ENCODE measurements at regions not wholly inside any gene's neighbourhood (a gene's known extent, or its start where the extent isn't known, plus 50 kb on each side); places are given as distances from the start of the nearest gene placed in this dataset.
"Not testable (repeated sequence)": the region's sequence is repeated elsewhere in the genome, so short reads cannot be mapped to it uniquely, and the experiment has no call there.

DNA sequence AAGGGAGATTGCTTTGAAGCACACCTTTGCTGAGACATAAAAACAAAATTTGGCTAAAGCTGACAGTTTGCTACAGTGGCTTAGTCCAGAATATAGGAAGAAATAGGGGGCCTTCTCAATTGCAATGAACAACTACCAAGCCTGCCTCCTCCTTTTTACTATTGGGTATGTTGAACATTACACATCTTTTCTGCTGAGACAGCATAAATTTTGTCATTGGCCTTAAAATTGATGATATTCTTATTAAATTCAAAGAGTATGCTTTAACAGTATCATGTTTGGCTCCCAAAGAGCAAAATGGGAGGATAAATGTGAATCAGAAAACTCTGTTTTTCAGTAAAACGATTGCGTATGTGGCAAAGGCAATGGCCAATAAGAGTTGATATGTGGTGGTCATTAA, 721.9 kb upstream of the IGFBP7 start:
- no peak for DNase-seq

DNA sequence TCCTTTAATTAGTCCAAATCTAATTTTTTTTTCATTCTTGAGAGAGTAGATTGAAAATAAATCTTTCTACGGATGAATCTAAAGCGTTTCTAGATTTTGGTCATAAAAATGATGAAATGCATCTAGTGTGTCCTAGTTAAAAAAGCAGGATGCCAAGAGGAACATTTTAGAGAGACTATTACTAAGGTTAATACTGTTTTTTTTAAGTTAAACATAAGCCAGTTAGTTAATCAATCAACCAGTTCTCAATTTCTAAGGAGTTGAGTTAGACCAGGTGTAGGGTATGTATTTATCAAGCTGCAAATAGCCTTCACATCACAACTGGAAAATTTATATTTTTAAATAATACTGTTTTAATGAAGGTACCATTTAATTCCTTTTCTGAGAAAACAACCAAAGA, 679.5 kb upstream of the IGFBP7 start:
- no peak for DNase-seq

DNA sequence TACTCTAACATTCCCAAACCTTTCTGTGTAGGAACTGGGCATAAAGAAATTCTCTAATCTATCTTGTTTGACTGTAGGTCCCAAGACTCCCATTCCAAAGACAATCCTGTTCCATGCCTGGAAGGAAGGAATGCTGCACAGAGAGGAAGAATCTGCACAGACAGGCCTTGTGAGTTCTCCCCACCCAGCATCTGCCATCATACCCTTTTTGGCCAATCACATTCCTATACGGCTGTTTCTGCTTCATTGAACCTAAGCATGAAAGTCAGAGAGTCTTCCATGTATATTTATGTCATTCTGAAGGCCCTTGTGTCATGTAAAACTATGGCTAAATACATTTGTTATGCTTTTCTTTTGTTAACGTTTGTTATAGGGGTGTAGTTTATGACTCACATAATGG, 667.7 kb upstream of the IGFBP7 start:
- no peak for DNase-seq

DNA sequence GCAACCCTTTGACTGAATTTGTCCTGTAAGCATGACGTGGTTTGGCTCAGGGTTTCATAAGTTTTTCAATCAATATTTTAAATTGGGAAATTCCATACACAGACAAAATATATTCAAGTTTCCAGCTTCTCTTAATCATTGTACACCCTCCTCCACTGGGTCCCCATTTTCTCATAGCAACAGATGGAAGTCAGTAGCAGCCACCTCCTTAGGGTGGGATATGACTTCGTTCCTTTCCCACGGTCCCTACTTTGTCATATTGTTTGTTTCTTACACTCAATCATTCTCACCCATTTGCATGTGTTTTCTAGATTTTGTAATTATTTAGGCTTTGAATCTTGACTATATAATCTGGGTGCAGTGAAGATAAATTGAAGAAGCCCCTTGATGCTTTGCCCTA, 664.5 kb upstream of the IGFBP7 start:
- DNase-seq = no peak

DNA sequence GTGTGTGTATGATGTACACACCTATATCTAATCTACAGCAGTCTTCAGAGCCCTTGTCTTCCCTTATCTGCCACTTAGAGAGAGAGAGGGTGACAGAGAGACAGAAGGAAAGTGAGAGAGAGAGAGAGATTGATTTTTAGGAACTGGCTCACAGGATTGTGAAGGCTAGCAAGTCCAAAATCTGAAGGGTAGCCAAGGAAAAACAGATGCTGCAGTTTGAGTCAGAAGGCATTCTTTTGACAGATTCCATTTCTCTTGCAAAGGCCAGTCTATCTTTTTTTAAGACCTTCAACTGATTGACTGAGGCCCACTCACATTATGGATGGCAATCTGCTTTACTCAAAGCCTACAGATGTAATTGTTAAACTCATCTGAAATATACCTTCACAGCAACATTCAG, 664.0 kb upstream of the IGFBP7 start:
- no peak for DNase-seq

DNA sequence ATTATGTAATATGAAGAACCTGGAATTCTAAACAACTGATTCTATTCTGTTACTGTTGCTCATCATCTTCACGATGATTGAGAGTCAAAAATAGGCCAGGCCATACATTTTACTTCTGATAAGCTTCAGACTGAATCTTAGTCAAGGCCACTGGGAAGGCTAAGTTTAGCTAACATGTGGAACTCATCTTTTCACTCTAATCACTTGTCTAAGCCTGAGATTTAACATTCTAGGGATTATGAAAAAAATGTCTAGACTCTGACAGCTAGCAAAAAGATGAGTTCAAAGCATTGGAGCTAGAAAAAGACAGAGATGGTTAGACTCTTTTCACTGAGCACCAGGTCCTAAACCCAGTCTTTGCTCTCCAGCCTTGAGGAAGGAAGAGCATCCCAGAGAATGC, 656.2 kb upstream of the IGFBP7 start:
- no peak for DNase-seq

DNA sequence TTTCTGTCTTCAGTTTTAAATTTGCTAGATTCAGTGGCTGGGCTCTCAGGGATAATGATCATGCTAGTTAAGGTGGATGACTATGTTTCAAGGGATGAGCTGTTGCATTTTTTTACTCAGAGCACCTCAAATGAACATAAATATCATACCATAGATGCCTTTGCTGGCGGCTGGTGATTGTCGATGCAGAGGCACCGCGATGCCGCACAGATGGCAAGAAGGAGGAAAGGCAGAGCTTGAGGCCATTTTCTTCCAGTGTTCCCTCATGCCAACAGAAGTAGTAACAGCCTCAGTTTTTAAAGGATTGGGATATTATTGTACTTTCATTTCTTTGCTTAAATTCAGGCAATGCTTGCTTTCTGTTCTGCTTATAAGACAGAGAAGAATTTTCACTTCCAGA, 654.7 kb upstream of the IGFBP7 start:
- no peak for DNase-seq

DNA sequence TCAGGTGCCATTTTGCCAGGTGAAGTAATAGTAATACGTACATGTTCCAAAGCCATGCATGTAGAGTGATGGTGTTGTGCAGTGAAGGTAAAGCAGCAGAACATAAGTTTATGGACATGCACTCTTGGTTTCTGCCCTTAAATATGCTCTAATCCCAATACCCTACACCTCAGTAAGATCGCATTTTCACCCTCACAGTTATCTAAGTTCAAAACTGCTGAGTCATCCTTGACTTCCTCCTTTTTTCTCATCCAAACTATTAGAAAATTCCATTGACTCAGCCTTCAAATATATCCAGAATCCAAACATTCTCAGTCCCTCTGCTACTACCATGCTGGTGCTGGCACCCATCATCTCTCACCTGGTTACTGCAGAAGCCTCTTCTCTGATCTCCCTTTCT, 652.9 kb upstream of the IGFBP7 start:
- no peak for DNase-seq

DNA sequence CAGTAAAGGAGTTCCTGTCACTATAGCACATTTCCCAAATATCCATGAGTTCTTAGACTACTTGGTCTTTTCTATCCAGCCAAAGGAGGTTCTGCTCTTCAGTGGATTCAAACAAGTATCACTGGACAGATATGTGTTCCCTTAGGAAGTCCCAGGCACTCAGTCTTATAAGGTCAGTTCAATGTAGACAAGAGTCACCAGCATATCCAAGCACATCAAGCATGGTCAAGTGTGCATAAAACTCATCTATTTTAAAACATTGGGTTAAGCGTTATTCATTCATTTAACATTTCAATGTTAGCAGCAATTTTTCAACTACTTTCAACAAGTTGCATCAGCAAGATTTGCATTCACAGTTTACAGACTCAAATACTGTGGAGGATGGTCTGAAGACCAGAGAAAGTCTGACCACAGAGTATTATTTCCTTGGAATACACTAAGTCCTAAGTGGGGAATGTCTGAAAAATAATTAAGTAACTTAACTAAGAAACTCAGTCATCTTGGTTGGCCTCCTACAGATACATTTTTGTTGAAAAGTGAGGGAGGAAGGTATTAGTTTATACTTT, 630.5 kb upstream of the IGFBP7 start:
- DNase-seq = no peak

DNA sequence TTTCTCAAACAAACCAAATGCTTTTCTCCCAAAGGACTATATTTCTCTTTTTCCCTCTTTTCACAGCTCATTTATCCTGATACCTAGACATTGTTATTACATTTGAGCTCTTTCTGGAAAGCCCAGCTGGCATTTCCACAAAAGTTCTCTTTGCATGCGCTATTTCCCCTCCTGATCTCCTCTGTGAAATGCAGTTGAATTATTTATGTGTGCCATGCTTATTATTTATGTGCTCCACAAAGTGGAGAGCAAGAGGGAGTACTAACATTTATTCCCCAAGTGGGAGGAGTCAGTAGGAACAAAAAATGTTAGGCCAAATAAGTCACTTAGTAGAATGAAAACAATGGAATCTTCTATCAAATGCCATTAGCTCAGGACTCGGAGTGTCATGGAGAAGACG, 626.6 kb upstream of the IGFBP7 start:
- DNase-seq = no peak

DNA sequence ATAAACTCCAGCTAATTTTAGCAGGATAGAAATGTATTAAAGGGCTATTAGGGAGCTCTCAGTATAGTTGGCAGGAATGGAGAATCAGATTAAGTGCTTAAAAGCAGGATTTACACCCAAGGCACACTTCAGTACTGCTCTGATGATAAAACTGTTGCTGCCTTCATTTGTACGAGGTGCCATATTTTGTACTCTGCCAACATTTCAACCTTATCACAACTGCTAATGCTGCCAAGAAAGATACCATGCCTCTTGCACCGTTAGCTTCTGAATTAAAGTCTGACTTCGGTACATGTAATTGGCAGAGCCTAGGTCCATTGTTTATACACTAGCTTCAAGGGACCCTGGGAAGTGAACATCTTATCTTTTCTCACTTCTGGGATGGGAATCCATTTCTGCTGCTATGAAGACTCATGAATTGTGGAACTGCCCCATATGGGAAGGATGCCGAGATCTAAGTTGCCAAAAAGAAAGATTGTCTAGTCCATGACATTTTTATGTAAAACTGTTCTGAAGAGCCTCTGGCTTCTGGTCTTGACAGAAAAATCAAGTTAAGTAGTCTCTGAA, 624.0 kb upstream of the IGFBP7 start:
- DNase-seq = no peak

DNA sequence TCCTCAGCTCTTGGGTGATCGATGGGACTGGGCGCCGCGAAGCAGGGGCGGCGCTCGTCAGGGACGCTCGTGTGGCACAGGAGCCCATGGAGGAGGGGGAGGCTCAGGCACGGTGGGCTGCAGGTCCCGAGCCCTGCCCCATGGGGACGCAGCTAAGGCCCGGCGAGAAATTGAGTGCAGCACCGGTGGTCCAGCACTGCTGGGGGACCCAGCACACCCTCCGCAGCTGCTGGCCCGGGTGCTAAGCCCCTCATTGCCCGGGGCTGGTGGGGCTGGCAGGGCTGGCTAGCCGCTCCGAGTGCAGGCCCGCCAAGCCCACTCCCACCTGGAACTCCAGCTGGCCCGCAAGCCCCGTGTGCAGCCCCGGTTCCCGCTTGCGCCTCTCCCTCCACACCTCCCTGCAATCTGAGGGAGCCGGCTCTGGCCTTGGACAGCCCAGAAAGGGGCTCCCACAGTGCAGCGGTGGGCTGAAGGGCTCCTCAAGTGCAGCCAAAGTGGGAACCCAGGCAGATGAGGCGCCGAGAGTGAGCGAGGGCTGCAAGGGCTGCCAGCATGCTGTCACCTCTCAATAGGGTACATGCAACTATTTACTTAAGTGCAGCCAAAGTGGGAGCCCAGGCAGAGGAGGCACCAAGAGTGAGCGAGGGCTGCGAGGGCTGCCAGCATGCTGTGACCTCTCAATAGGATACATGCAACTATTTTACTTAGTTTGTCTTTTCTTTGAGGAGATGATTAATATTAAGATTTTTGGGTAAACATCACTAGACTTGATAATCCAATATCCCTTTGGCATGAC, 619.8 kb upstream of the IGFBP7 start:
- not testable (repeated sequence) for DNase-seq

DNA sequence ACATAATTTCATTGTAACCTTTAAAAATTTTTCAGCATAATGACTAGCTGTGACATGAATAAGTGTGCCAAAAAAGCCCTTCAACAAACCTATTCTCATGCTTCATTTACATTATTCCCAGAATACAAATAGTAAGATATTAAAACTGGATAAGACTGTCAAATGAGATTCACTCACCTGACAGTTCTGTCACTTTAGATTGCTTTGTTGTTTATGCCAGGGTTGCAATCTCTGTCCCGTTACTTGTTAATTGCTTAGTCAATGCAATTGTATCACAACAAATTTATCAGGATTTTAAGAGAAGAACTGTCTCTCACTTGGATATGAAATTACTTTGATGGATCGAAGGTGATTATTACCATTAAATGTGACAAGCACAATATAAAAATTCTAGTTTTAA, 616.0 kb upstream of the IGFBP7 start:
- DNase-seq = no peak

DNA sequence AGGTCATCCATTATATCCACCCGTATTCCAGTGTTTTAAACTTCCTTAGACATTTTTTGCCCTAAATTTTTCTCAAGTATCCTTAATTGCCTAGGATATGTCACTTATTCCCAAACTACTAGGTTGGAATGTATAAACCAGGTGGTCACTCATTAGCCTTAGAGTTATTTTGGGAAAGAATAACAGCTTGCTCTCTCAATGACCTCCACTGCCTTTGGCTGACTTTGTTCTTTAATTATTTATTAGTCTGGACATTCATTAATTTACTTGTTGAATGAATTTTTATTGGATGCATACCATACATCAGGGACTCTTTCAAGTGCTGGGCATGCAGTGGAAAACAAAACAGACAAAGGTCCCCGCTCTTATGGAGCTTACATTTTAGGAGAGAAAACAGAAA, 609.3 kb upstream of the IGFBP7 start:
- no peak for DNase-seq

DNA sequence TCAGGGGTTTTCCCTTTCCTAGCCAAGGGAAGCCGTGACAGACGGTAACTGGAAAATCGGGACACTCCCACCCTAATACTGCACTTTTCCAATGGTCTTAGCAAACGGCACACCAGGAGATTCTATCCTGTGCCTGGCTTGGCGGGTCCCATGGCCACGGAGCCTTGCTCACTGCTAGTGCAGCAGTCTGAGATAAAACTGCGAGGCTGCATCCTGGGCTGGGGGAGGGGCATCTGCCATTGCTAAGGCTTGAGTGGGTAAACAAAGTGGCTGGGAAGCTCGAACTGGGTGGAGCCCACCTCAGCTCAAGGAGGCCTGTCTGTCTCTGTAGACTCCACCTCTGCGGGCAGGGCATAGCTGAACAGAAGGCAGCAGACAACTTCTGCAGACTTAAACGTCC, 604.1 kb upstream of the IGFBP7 start:
- not testable (repeated sequence) for DNase-seq

DNA sequence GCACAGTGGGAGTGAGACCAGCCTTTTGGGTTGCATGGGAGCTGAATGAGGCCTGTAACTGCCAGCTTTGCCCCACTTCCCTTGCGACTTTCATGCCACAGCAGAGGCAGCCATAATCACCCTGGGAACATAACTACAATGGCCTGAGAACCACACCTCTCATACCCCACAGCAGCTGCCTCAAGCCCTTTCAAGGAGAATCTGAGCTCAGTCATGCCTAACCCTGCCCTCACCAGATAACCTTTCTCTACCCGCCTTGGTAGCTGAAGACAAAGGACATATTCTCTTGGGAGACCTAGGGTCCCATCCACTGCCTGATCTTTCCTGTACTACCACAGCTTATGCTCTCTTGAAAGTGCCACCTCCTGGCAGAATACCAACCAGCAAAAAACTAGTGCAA, 599.9 kb upstream of the IGFBP7 start:
- DNase-seq = no peak

DNA sequence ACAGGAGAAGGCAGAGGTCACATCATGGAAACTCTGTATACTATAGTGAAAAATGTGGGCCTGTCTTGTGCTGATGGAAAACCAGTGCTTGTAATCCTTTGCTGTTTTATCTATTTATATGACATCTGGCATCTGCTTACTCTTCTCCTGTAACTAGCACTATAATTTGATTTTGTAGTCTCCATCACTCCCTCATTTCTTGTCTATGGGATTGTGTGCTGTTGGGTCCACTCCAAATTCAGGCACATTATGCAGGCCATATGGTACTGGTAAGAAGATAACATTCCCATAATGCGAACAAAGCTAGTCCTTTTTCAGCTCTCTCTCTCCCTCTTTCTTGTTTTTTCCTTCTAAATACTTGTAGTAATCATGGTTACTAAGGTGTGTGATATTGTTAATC, 581.2 kb upstream of the IGFBP7 start:
- DNase-seq = no peak

DNA sequence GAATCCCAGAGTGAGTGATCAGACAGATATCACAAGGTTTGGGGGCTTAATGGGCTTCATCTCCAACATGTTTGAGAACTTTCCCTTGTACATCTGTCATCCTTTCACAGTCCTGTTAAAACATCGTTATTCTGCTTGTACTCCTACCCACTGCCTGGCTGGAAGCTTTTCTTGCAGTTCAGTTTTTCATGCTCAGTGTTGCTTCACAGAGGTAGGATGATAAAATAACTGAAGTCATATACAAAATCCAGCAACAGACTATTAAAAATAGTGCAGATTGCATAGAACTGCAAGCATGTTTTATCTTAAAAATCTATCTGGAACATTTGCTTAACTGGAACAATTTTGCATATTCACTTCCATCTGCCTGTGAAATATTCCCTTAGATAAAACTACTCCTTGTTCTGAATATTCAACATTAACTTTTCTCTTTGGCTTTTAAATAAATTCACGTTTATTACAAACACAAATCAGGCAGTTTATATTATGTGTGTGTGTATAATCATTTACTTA, 579.6 kb upstream of the IGFBP7 start:
- DNase-seq = no peak

DNA sequence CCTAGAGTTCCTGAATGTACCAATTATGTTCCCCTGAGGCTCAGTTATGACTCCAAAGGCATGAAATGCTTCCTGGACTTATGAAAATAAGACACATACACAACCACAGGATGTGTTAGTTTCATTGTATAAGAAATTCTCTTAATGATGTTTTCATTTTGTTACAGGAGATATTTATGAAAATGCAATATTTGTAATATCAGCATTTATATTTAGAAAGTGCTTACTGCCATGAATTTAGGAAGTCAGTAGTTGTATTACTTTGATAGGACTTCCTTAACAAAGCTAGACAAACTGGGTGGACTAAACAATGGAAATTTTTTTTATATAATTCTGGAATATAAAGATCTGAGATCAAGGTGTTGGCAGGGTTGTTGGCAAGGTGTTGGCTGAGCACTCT, 572.1 kb upstream of the IGFBP7 start:
- DNase-seq = no peak

DNA sequence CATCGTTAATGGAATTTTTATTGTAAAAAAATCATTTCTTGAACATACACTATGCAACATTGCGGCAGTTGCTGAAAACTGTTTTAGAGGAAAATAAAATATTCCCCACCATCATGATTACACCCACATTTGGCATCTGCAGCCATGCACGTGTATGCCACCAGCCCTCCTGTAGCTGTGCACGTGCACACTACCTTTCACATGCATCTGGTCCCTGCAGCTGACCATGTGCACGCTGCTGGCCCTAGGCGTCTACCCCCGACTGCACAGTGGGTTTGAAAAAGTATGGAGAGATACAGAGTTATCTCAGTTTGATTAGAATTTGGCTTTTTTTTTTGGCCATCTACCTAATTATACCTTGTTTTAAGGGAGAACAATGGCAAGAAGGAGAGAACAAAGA, 569.8 kb upstream of the IGFBP7 start:
- DNase-seq = no peak

DNA sequence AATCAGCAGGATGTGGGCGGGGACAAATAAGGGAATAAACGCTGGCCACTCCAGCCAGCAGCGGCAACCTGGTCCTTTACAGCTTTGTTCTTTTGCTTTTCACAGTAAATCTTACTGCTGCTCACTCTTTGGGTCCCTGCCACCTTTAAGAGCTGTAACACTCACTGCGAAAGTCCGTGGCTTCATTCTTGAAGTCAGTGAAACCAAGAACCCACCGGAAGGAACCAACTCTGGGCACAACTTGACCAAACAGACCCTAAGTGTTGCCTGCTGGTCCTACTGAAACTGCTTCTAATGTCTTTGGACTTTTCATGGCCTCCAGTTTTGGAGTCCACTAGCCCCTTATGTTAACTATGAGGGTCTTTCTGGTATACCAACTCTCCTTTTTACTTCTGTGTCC, 566.2 kb upstream of the IGFBP7 start:
- DNase-seq = no peak

DNA sequence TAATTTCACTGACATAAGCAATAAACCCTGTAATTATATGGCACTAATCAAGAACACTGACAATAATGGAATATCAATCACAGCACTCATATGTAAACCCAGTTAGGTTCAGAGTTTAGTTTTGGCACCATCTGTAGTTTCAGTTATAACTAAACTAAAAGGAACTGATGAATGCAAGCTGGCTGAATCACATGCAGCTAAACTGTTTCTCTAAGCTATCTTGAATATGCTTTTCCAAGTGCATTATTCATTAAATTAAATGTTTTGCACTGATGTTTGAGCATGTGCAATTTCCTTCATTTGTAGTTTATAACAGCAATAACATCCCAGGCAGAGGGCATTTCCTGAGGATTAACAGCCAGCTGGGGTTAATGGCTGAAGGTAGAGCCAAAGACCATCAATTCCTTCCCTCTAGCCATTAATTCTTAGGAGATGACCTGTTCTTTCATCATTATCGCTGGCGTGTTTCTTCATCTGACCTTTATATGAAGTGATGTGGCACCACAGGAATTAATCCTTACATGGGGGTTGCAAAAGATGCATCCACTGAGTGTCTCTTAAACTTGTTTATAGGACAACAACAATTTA, 562.8 kb upstream of the IGFBP7 start:
- DNase-seq = no peak

DNA sequence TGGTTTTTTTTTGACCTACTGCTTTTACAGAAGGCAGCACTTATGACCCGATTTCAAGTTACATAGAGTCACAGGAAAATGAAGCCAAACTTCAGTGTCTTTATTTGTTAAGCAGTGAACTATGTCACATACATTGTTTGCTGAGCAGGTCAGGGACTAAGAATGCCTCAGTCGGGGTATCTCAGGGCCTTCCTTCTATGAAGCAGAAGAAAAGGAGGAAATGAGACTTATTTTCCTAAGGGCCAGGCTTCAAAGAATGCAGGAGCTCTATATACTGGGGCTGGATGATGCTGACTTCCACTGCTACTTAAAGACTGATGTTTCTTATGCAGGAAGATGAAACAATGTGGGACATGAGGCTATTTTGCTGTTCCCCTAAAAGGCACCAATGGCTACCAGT, 558.4 kb upstream of the IGFBP7 start:
- DNase-seq = no peak

DNA sequence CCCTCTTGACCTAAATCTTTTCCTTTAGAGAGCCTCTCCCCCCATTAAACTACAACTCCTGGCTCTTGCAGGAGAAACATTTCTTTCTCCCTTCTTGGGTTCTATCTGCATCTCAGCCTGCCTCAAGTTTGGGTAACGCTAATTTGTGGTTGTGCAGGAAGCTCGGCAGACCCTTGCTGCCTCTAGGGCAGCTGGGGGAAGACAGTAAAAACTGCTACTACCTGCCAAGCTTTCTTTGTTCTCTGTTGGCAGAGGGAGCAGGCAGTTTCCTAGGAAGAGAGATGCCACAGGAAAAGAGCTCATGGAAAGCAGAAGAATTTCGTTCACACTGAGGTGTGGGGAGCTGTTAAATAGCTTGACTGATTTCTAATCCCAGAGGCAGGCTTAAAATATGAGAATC, 555.6 kb upstream of the IGFBP7 start:
- no peak for DNase-seq

All from kidney glomerular epithelial cell (primary cell).